Heart left ventricle (tissue), 16 donors: ENCODE measurements at regions not wholly inside any gene's neighbourhood (a gene's known extent, or its start where the extent isn't known, plus 50 kb on each side); places are given as distances from the start of the nearest gene placed in this dataset.

Experiments used
- ATAC-seq, 4 donors: fragments of 200-7000 bp; cut with Tn5 transposase; one replicate each; pipeline ENCODE4 v1.9.1; 2020 to 2022; ENCODE audit warnings: moderate library complexity in 4 of 4, mild to moderate bottlenecking in 3 of 4, moderate number of reproducible peaks in 1 of 4
- DNase-seq, 5 donors: peaks; one replicate each; pipeline ENCODE4 v3.0.0-alpha.2; 2020
- H3K27ac ChIP-seq, 12 donors: fragments of 200-600 bp; sonication (generic) in 4 of 12; one replicate each; pipeline versions ENCODE4 v1.5.0 to v1.8.0; 2016 to 2022; ENCODE audit warnings: mild to moderate bottlenecking in 2 of 12
- H3K27me3 ChIP-seq, 9 donors: fragments of 200-600 bp; sonication (generic) in 2 of 9; one replicate each; pipeline versions ENCODE4 v1.5.1 to v1.8.0; 2016 to 2022; ENCODE audit warnings: mild to moderate bottlenecking in 3 of 9
- H3K36me3 ChIP-seq, 9 donors: fragments of 200-600 bp; sonication (generic) in 2 of 9; one replicate each; pipeline versions ENCODE4 v1.5.0 to v1.8.0; 2018 to 2022; ENCODE audit warnings: mild to moderate bottlenecking in 2 of 9
- H3K4me1 ChIP-seq, 12 donors: fragments of 200-600 bp; sonication (generic) in 4 of 12; one replicate each; pipeline versions ENCODE4 v1.5.0 to v1.8.0; 2016 to 2022; ENCODE audit warnings: mild to moderate bottlenecking in 3 of 12
- H3K4me3 ChIP-seq, 12 donors: fragments of 200-600 bp; sonication (generic) in 4 of 12; one replicate each; pipeline versions ENCODE4 v1.5.0 to v1.8.0; 2017 to 2022; ENCODE audit warnings: mild to moderate bottlenecking in 9 of 12, moderate library complexity in 4 of 12
- H3K9me3 ChIP-seq, 12 donors: fragments of 200-600 bp; sonication (generic) in 4 of 12; one replicate each; pipeline versions ENCODE4 v1.5.0 to v1.8.0; 2016 to 2022; ENCODE audit warnings: mild to moderate bottlenecking in 1 of 12
- POLR2A ChIP-seq, 2 donors: fragments of 450-650 bp; IDR thresholded peaks; one replicate each; pipeline ENCODE4 v1.6.1; 2017; ENCODE audit warnings: antibody characterized with exemption in 2 of 2, mild to moderate bottlenecking in 2 of 2, moderate library complexity in 2 of 2
- WGBS, 4 donors: extraction: QIAGEN DNeasy Blood & Tissue Kit in 2 of 4; methylation state at CpG; one replicate each; pipeline versions ENCODE4 v1.1.5 to v1.1.7; 2013 to 2018; 5-methylcytosine and 5-hydroxymethylcytosine counted together
- intact Hi-C, 10 donors: fragments of 100-400 bp; cut with DNase I; formaldehyde crosslinking; loops; one replicate each; pipeline versions ENCODE4 v1.11.1 to v1.14.2; 2022
- TF ChIP-seq, protein P1 (sequence below), 12 donors: fragments of 200-600 bp; sonication (generic) in 4 of 12; IDR thresholded peaks; one replicate each; pipeline versions ENCODE4 v1.5.0 to v1.8.0; 2018 to 2022; ENCODE audit warnings: antibody characterized with exemption in 12 of 12, mild to moderate bottlenecking in 5 of 12
- donor health status: ischemic (EF 13 %, LVEDD 7.1; RV severe dilation, severe dysfunction).
- donor health status: healthy with polysubstance abuse.
- donor health status: DM: no; HTN: yes; CAD: no.
- donor health status: DM: no; HTN: no; CAD: no.
- donor health status: ischemic (EF 25% LVEDD 6.9; RV normal size, moderate dysfunction).
- donor health status: ischemic (EF 25% LVEDD 5.7; RV mildly dilated, moderate dysfunction).
- donor health status: healthy.
- donor health status: DM: yes; HTN: yes; CAD: no.
- donor health status: ischemic (EF 35%, LVEDD 5.7; RV mildly dilated, moderate dysfunction).
- donor health status: nonischemic (EF 11% LVEDD 7.7; RV severe dilation, severe dysfunction).
- donor health status: DM: yes; HTN: yes; CAD: no.
- donor health status: PGD.
- donor health status: ischemic (EF 29% LVEDD 5.4; RV normal size, mild dysfunction).
- donor health status: nonischemic (EF 23%, LVEDD 6.1; RV moderate dilation, normal function).

DNA sequence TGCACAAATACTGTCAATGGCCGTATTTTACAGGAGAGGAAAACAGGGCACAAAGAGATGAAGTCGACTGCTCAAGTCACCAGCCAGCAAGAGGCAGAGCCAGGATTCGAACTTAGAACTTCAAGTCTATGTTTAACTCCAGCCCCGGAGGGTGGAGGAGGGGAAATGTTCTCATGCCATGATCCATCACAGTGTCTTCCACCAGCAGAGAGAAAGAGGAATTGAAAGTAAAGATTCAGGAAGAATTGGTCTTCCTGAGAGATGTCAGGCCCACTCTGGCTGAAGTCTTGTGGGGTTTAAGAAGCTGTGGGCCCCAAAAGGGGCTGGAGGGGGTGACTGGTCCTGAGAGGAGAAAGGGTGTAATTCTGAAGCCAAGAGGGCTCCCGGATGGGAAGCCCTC lies 260.0 kb downstream of the TNS1 start:
- ATAC-seq (no peak), DNase-seq (peak in 1 of 5 donors; percentile 16)
- Histone ChIP-seq H3K27me3 (no peaks in the 10 kb centered on the region), H3K4me1 (peaks cover 0 to 17% (median 7%) of the 10 kb centered on the region in 12 donors), H3K9me3 (peaks cover 0 to 8% (median 0%) of the 10 kb centered on the region in 12 donors), H3K27ac (peak overlapping the region in 4 of 12 donors; percentile 3 to 42 (median 14)), H3K36me3 (no peaks in the 10 kb centered on the region), H3K4me3 (no peak overlapping the region)
- whole genome bisulfite sequencing, 4 donors, result 90 to 95% (median 93%) methylated on average over 5 of the region's 5 CpGs
- TF ChIP-seq POLR2A (IDR thresholded peaks at IDR 0.05), result no peak
- TF ChIP-seq, protein P1, sequence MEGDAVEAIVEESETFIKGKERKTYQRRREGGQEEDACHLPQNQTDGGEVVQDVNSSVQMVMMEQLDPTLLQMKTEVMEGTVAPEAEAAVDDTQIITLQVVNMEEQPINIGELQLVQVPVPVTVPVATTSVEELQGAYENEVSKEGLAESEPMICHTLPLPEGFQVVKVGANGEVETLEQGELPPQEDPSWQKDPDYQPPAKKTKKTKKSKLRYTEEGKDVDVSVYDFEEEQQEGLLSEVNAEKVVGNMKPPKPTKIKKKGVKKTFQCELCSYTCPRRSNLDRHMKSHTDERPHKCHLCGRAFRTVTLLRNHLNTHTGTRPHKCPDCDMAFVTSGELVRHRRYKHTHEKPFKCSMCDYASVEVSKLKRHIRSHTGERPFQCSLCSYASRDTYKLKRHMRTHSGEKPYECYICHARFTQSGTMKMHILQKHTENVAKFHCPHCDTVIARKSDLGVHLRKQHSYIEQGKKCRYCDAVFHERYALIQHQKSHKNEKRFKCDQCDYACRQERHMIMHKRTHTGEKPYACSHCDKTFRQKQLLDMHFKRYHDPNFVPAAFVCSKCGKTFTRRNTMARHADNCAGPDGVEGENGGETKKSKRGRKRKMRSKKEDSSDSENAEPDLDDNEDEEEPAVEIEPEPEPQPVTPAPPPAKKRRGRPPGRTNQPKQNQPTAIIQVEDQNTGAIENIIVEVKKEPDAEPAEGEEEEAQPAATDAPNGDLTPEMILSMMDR (IDR thresholded peaks at IDR 0.05), result no peak
- intact Hi-C loops, result no loop called here

DNA sequence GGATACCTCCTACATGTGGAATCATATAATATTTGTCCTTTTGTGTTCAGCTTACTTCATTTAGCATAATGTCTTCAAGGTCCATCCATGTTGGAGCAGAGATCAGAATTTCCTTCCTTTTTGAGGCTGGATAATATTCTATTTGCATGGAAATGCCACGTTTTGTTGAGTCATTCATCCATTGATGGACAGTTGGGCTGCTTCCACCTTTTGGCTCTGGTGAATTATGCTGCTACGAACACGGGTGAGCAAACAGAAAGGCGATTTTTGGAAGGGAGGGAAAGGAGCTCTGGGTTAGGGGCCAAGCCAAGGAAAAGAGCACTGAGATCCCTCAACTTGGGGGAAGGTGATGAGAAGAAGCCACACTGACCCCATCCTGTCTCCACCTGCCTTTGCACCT lies 260.5 kb downstream of the TNS1 start:
- intact Hi-C loops, result no loop called here
- DNase-seq, result peak in 1 of 5 donors; percentile 6
- no peak for ATAC-seq
- Histone ChIP-seq H3K27me3 (no peaks in the 10 kb centered on the region), H3K36me3 (no peaks in the 10 kb centered on the region), H3K4me1 (peaks cover 0 to 17% (median 7%) of the 10 kb centered on the region in 12 donors), H3K9me3 (peaks cover 0 to 8% (median 0%) of the 10 kb centered on the region in 12 donors), H3K27ac (no peak overlapping the region), H3K4me3 (no peak overlapping the region)
- TF ChIP-seq POLR2A (IDR thresholded peaks at IDR 0.05), result no peak
- TF ChIP-seq, protein P1 (IDR thresholded peaks at IDR 0.05), result no peak
- 87 to 94% (median 91%) methylated on average over 4 of the region's 4 CpGs for WGBS, 4 donors

DNA sequence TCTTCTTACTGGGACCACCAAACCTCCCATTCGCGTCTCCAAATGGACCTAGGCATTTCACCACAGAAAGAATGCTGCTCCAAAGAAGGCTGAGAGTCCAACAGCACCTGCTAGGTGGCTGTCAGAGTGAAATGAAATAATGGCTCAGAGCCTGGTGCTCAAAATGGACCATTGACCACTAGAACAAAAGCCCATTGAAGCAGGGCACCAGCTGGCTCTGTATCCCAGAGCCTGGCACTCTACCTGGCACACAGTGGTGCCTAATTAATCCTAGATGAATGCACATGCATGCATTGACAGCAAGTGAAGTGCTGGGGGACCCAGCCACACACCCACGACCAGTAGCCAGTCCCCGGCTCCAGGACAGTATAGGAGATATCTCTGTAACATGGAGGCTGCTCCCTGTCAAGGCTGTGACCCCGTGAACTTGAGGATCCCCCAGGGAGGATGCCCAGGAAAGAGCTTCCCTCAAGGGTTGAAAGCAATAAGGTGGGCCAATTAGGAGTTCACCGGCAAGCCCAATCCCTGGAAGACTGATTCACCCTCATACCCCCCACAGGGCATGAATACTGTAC lies 261.3 kb downstream of the TNS1 start:
- 94 to 98% (median 96%) methylated on average over 6 of the region's 6 CpGs for WGBS, 4 donors
- Histone ChIP-seq H3K4me3 (no peak overlapping the region), H3K27me3 (no peaks in the 10 kb centered on the region), H3K4me1 (peaks cover 0 to 21% (median 13%) of the 10 kb centered on the region in 12 donors), H3K27ac (peak overlapping the region in 4 of 12 donors; percentile 50 to 60 (median 55)), H3K9me3 (peaks cover 0 to 8% (median 0%) of the 10 kb centered on the region in 12 donors), H3K36me3 (no peaks in the 10 kb centered on the region)
- intact Hi-C loops, result no loop called here
- ATAC-seq, result no peak
- peak in 1 of 5 donors; percentile 9 for DNase-seq
- no peak for TF ChIP-seq POLR2A (IDR thresholded peaks at IDR 0.05)
- TF ChIP-seq, protein P1 (IDR thresholded peaks at IDR 0.05), result no peak

DNA sequence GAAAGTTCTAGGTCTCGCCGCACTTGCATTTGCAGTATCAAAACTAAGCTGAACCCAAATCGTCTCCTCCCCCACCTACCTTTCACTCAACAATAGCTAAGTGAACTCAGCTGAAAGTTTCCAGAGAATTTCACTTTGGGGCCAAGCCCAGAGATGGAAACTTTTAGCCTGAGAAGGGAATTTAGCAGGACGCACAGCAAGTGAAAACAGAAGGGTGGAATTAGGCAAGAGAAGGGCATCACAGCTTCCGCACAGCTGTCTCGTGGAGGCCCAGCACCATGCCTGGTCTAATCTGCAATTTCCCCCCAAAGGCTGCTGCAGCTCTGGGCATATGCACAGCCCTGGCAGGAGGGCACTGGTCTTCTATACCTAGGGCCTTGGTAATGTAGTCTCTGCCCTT lies 262.0 kb downstream of the TNS1 start:
- peak; percentile 12 to 43 (median 26) for ATAC-seq
- no peak for TF ChIP-seq POLR2A (IDR thresholded peaks at IDR 0.05)
- TF ChIP-seq, protein P1 (IDR thresholded peaks at IDR 0.05), result no peak
- H3K4me1 ChIP-seq, result peaks cover 0 to 28% (median 20%) of the 10 kb centered on the region in 12 donors

More for the DNA sequence above, 262.0 kb downstream of the TNS1 start:
- intact Hi-C loops, result no loop called here
- H3K4me3 ChIP-seq, result no peak overlapping the region
- 73 to 93% (median 87%) methylated on average over 6 of the region's 6 CpGs for WGBS, 4 donors
- peaks cover 0 to 8% (median 0%) of the 10 kb centered on the region in 12 donors for H3K9me3 ChIP-seq
- H3K27me3 ChIP-seq, result no peaks in the 10 kb centered on the region
- no peaks in the 10 kb centered on the region for H3K36me3 ChIP-seq
- peak overlapping the region in 5 of 12 donors; percentile 1 to 60 (median 54) for H3K27ac ChIP-seq
- DNase-seq, result peak in 1 of 5 donors; percentile 16
